K562 (cell line): ENCODE measurements at regions not wholly inside any gene's neighbourhood (a gene's known extent, or its start where the extent isn't known, plus 50 kb on each side); places are given as distances from the start of the nearest gene placed in this dataset.

Source experiments
- ATAC-seq: fragments of 200-7000 bp; cut with Tn5 transposase; 3 replicates; pipeline ENCODE4 v1.9.1; 2020; ENCODE audit warnings: moderate library complexity
- BruUV-seq: library from RNA; stranded (reverse); fragments of 400-500 nt; replicated peaks from 2 replicates; lab custom pipeline; 2021; lab: Mats Ljungman, UMichigan
- CTCF ChIA-PET: fragments of 300-600 bp; formaldehyde crosslinking; extraction: SDS; loops from one replicate; lab custom pipeline; 2021; ENCODE audit warnings: low intra/inter-chr PET ratio; lab: Yijun Ruan, JAX
- POLR2A ChIA-PET: fragments of 300-600, 350-650 bp; sonication (Branson Sonifier 250); formaldehyde crosslinking; extraction: SDS; loops from one replicate; lab custom pipeline; 2021; ENCODE audit warnings: antibody characterized with exemption, inconsistent platforms; lab: Yijun Ruan, JAX
- DNase-seq, 4 experiments: peaks; one replicate each; pipeline versions ENCODE4 v3.0.0 to v3.0.0-alpha.2; 2011 to 2018; ENCODE audit warnings: low spot score in 3 of 4, mixed read lengths in 3 of 4; ENCODE audit errors: extremely low read depth in 1 of 4
- FAIRE-seq: peaks from 2 replicates; lab custom pipeline; 2011; peaks lifted over from hg19 to GRCh38; lab: Jason Lieb, UNC
- H2AFZ ChIP-seq: 2 replicates; pipeline ENCODE4 v1.6.0; 2011; ENCODE audit warnings: low read depth, low read length, control low read depth, inconsistent platforms
- H3K27ac ChIP-seq: fragments of 200-600 bp; 3 replicates; pipeline ENCODE4 v1.8.0; 2011; ENCODE audit warnings: low read depth, mild to moderate bottlenecking, control low read depth, inconsistent platforms, low read length, moderate library complexity, mixed read lengths; ENCODE audit errors: extremely low read depth
- H3K27me3 ChIP-seq, 2 experiments: fragments of 300-600 bp in 1 of 2; 2 replicates in 1 of 2; 3 replicates in 1 of 2; pipeline versions ENCODE4 v1.6.0 to v1.8.0; 2011; ENCODE audit warnings: inconsistent platforms in 2 of 2, low read length in 2 of 2, mild to moderate bottlenecking in 1 of 2, mixed read lengths in 1 of 2, moderate library complexity in 1 of 2; ENCODE audit not compliant: control insufficient read depth in 2 of 2, insufficient read depth in 2 of 2
- H3K36me3 ChIP-seq: fragments of 300-600 bp; 3 replicates; pipeline ENCODE4 v1.8.0; 2011; ENCODE audit warnings: mild to moderate bottlenecking, low read length, inconsistent platforms; ENCODE audit not compliant: control insufficient read depth, insufficient read depth
- H3K4me1 ChIP-seq, 2 experiments: fragments of 200-600 bp in 1 of 2; replicated peaks in 1 of 2; 2 replicates in 1 of 2; 3 replicates in 1 of 2; pipeline versions ENCODE4 v1.5.1 to v1.8.0; 2011; ENCODE audit warnings: inconsistent platforms in 2 of 2, low read length in 2 of 2, mild to moderate bottlenecking in 1 of 2, mixed read lengths in 1 of 2, moderate library complexity in 1 of 2; ENCODE audit not compliant: control insufficient read depth in 2 of 2, insufficient read depth in 2 of 2
- H3K4me2 ChIP-seq: 2 replicates; pipeline ENCODE4 v1.6.1; 2011; ENCODE audit warnings: low read length, control low read depth, inconsistent platforms, mixed read lengths; ENCODE audit not compliant: insufficient read depth
- H3K4me3 ChIP-seq: fragments of 200-600 bp; sonication (generic), shearing (Covaris generic); 2 replicates; pipeline ENCODE4 v1.5.1; 2016; ENCODE audit warnings: control low read depth, inconsistent platforms
- H3K79me2 ChIP-seq: fragments of 200-600 bp; 3 replicates; pipeline ENCODE4 v1.8.0; 2011; ENCODE audit warnings: low read length, inconsistent platforms; ENCODE audit not compliant: control insufficient read depth, insufficient read depth
- H3K9ac ChIP-seq, 2 experiments: 2 replicates each; pipeline versions ENCODE4 v1.6.0 to v1.6.1; 2011; ENCODE audit warnings: low read depth in 2 of 2, low read length in 2 of 2, control low read depth in 1 of 2, inconsistent platforms in 1 of 2, mild to moderate bottlenecking in 1 of 2, mixed read lengths in 1 of 2; ENCODE audit not compliant: insufficient read depth in 1 of 2
- H3K9me1 ChIP-seq: one replicate; pipeline ENCODE4 v1.6.0; 2011; ENCODE audit warnings: inconsistent platforms, mild to moderate bottlenecking, low read length, moderate library complexity; ENCODE audit not compliant: control insufficient read depth, insufficient read depth
- H3K9me3 ChIP-seq: replicated peaks from 2 replicates; pipeline ENCODE4 v1.5.1; 2011; ENCODE audit warnings: low read depth, low read length, inconsistent platforms; ENCODE audit not compliant: control insufficient read depth, insufficient read depth
- H4K20me1 ChIP-seq: replicated peaks from 2 replicates; pipeline ENCODE4 v1.6.1; 2011; ENCODE audit warnings: low read length, inconsistent platforms, mixed read lengths; ENCODE audit not compliant: control insufficient read depth, insufficient read depth
- ATF7 ChIP-seq: fragments of 450-650 bp; IDR thresholded peaks from 2 replicates; pipeline ENCODE4 v1.7.1; 2014; ENCODE audit warnings: mild to moderate bottlenecking, moderate library complexity
- HNRNPL ChIP-seq: fragments of 200-400 bp; formaldehyde crosslinking; IDR thresholded peaks from 2 replicates; pipeline ENCODE4 v1.6.1; 2017; ENCODE audit warnings: low read depth, mild to moderate bottlenecking, low read length
- NFIC ChIP-seq: fragments of 450-650 bp; IDR thresholded peaks from 2 replicates; pipeline ENCODE4 v1.6.1; 2017; ENCODE audit warnings: mild to moderate bottlenecking, inconsistent platforms
- TEAD4 ChIP-seq, 2 experiments: sonication (generic) in 1 of 2; formaldehyde crosslinking in 1 of 2; IDR thresholded peaks; 2 replicates each; pipeline versions ENCODE4 v1.6.1 to v1.8.0; 2012 to 2022; ENCODE audit warnings: borderline replicate concordance in 1 of 2, inconsistent platforms in 1 of 2, low read length in 1 of 2, mild to moderate bottlenecking in 1 of 2, missing genetic modification reagents in 1 of 2
- WGBS: fragments of 100-300 bp; shearing (Covaris generic); methylation state at CpG from one replicate; pipeline ENCODE4 v1.1.6; 2016; ENCODE audit warnings: low coverage, mixed read lengths; ENCODE audit not compliant: insufficient coverage; ENCODE audit errors: missing lambda C conversion rate; 5-methylcytosine and 5-hydroxymethylcytosine counted together
- in situ Hi-C: fragments of 300-500 bp; cut with MboI; formaldehyde crosslinking; loops from 4 replicates; pipeline ENCODE4 v1.15.0; 2018; ENCODE audit warnings: inconsistent platforms, mixed read lengths
- intact Hi-C: fragments of 100-400 bp; cut with micrococcal nuclease; formaldehyde crosslinking; loops from 2 replicates; pipeline ENCODE4 v1.14.2; 2022
- TF ChIP-seq, protein P1 (sequence below), 2 experiments: fragments of 450-650 bp in 1 of 2; sonication (generic) in 1 of 2; formaldehyde crosslinking in 1 of 2; IDR thresholded peaks in 1 of 2; conservative IDR thresholded peaks in 1 of 2; 2 replicates each; pipeline versions ENCODE4 v1.6.1 to v1.8.1; 2016 to 2023; ENCODE audit warnings: mild to moderate bottlenecking in 2 of 2, moderate library complexity in 2 of 2, inconsistent platforms in 1 of 2, missing genetic modification reagents in 1 of 2
- TF ChIP-seq, protein P2 (sequence below): fragments of 450-650 bp; IDR thresholded peaks from 2 replicates; pipeline ENCODE4 v1.6.1; 2016

DNA sequence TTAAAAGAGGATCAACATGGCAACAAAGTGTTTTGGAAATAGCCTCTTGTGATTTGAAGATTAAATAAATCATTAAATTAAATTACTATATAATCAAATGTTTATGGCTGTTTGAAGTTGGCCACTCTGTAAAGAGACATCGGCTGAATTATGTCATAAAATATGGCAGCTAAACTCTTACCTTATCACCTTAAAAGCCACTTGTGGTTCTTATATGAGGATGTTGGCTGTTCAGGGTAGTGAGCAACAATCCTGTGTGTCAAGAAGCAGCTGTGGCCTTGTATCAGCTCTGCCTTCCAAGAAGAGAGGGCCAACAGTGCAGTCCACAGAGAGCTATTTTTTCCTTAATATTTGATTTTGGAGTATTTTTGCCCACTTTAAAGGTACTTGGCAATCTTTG, 113.4 kb upstream of the CDK6 start:
- no peaks in the 10 kb centered on the region for H3K9me3 ChIP-seq
- H3K9ac ChIP-seq, result no peak overlapping the region
- in situ Hi-C loops (no loop called here), intact Hi-C loops (loop anchor here (5.0 kb wide), 1 partner anchor 98 kb away; no protein-coding TSS in a partner anchor)
- H3K4me3 ChIP-seq, result no peak overlapping the region
- no peaks in the 10 kb centered on the region for H3K9me1 ChIP-seq
- no peak overlapping the region for H3K4me2 ChIP-seq
- no peak overlapping the region for H3K27ac ChIP-seq
- 11% methylated on average over 1 of the region's 1 CpG for WGBS
- H2AFZ ChIP-seq, result no peak overlapping the region
- H4K20me1 ChIP-seq, result no peaks in the 10 kb centered on the region
- H3K79me2 ChIP-seq, result no peaks in the 10 kb centered on the region
- FAIRE-seq (peak; percentile 15), DNase-seq (peak in 2 of 4 experiments; percentile 15 to 18), ATAC-seq (peak; percentile 66)
- H3K27me3 ChIP-seq, result no peaks in the 10 kb centered on the region
- POLR2A ChIA-PET, result no interaction called here
- BruUV-seq, result no TSS peak
- CTCF ChIA-PET, result no interaction called here
- no peaks in the 10 kb centered on the region for H3K36me3 ChIP-seq
- 0 out of 5 replicates have a peak, but pooled peaks cover 0 to 5% of the 10 kb centered on the region in 2 experiments for H3K4me1 ChIP-seq
- TF ChIP-seq, protein P1, sequence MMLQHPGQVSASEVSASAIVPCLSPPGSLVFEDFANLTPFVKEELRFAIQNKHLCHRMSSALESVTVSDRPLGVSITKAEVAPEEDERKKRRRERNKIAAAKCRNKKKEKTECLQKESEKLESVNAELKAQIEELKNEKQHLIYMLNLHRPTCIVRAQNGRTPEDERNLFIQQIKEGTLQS (IDR thresholded peaks at IDR 0.05), result no peak
- TF ChIP-seq, protein P1 (CRISPR knock-in tag; conservative IDR thresholded peaks at IDR 0.05), result no peak
- TF ChIP-seq TEAD4 (IDR thresholded peaks at IDR 0.05; ENCODE audit: low read length) (peak; percentile 30; the same call in 1 of the 2 replicates), TEAD4 (CRISPR knock-in tag; IDR thresholded peaks at IDR 0.05; ENCODE audit: borderline replicate concordance) (no peak), ATF7 (peak; percentile 14; the same call in 1 of the 2 replicates)

GRCh38 chr7:92945840-92946239, 109.5 kb upstream of the CDK6 start:
- Histone ChIP-seq H3K9ac (no peak overlapping the region), H3K27me3 (no peaks in the 10 kb centered on the region), H3K4me1 (no peaks in the 10 kb centered on the region), H3K79me2 (no peaks in the 10 kb centered on the region), H4K20me1 (no peaks in the 10 kb centered on the region), H3K9me1 (no peaks in the 10 kb centered on the region), H2AFZ (no peak overlapping the region), H3K4me3 (no peak overlapping the region), H3K36me3 (no peaks in the 10 kb centered on the region), H3K4me2 (no peak overlapping the region), H3K9me3 (no peaks in the 10 kb centered on the region), H3K27ac (no peak overlapping the region)
- no peak for FAIRE-seq
- ATAC-seq, result no peak
- in situ Hi-C loops (no loop called here), intact Hi-C loops (loop anchor here (5.0 kb wide), 1 partner anchor 101 kb away; no protein-coding TSS in a partner anchor)
- no TSS peak for BruUV-seq
- CTCF ChIA-PET, result no interaction called here
- TF ChIP-seq NFIC (peak; percentile 13; the same call in 1 of the 2 replicates), HNRNPL (no peak)
- TF ChIP-seq, protein P2, sequence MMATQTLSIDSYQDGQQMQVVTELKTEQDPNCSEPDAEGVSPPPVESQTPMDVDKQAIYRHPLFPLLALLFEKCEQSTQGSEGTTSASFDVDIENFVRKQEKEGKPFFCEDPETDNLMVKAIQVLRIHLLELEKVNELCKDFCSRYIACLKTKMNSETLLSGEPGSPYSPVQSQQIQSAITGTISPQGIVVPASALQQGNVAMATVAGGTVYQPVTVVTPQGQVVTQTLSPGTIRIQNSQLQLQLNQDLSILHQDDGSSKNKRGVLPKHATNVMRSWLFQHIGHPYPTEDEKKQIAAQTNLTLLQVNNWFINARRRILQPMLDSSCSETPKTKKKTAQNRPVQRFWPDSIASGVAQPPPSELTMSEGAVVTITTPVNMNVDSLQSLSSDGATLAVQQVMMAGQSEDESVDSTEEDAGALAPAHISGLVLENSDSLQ, result no peak
- 16% methylated on average over 4 of the region's 4 CpGs for WGBS
- POLR2A ChIA-PET, result interaction anchor here (0.6 kb wide), 1 partner anchor 11 kb away, joined by 3 read pairs; no protein-coding TSS in a partner anchor
- no peak for DNase-seq
